Activated CD8-positive, alpha-beta T cell treated with anti-CD3 and anti-CD28 coated beads, Interleukin-2, amount 10 ng/mL, durations not matched to agents 7 days and 5 days (primary cell): ENCODE measurements at regions not wholly inside any gene's neighbourhood (a gene's known extent, or its start where the extent isn't known, plus 50 kb on each side); places are given as distances from the start of the nearest gene placed in this dataset.

ENCODE experiments used
- ATAC-seq: fragments of 150-1000 bp; cut with Tn5 transposase; one replicate; pipeline ENCODE4 v1.10.0; 2021; ENCODE audit warnings: moderate library complexity
- CTCF ChIA-PET: fragments of 350-600 bp; sonication (Branson Sonifier 250); formaldehyde crosslinking; loops from one replicate; lab custom pipeline; 2021; ENCODE audit warnings: antibody characterized with exemption; lab: Charles Lee
- POLR2A ChIA-PET: fragments of 350-600 bp; sonication (Branson Sonifier 250); formaldehyde crosslinking; loops from one replicate; lab custom pipeline; 2021; ENCODE audit warnings: antibody characterized with exemption; lab: Charles Lee
- DNase-seq: peaks from one replicate; pipeline ENCODE4 v3.0.0-alpha.2; 2020
- H3K27ac Mint-ChIP-seq: one replicate; pipeline ENCODE4 v1.8.0; 2021; ENCODE audit warnings: mild to moderate bottlenecking, mixed read lengths
- H3K27me3 Mint-ChIP-seq: one replicate; pipeline ENCODE4 v1.8.0; 2021; ENCODE audit warnings: low read depth, mixed read lengths
- H3K36me3 Mint-ChIP-seq: one replicate; pipeline ENCODE4 v1.8.0; 2021; ENCODE audit warnings: low read depth, mixed read lengths
- H3K4me1 Mint-ChIP-seq: one replicate; pipeline ENCODE4 v1.8.0; 2021; ENCODE audit warnings: low read depth, mixed read lengths
- H3K4me3 Mint-ChIP-seq: one replicate; pipeline ENCODE4 v1.8.0; 2021; ENCODE audit warnings: mild to moderate bottlenecking, mixed read lengths
- H3K9me3 Mint-ChIP-seq: one replicate; pipeline ENCODE4 v1.8.0; 2022; ENCODE audit warnings: mixed read lengths; ENCODE audit not compliant: insufficient read depth

DNA sequence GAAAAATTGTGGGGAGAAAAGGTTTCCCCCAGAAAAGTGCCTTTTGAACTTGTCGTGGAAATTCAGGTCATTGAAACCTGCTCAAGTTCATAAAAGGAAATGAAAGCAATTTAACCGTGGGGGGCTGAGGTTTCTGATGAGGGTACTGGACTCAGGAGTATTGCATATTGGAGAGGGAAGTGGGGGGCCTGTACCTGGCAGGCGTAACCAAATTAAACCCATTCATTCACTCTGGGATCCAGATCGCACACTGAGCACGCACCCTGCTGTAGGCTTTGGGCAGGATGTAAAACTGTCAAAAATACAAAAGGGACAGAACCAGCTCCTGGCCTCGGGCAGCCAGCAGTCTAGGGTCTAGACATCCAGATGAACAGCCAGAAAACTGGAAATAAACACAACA is 1517.4 kb downstream of the BRD1 start:
- Mint-ChIP-seq H3K36me3 (no peaks in the 10 kb centered on the region), H3K27me3 (no peaks in the 10 kb centered on the region), H3K4me3 (no peak overlapping the region), H3K4me1 (no peaks in the 10 kb centered on the region), H3K9me3 (peaks cover 20% of the 10 kb centered on the region), H3K27ac (no peak overlapping the region)
- no peak for DNase-seq
- ATAC-seq: no peak
- ChIA-PET CTCF (no interaction called here), POLR2A (no interaction called here)

GRCh38 chr22:48309836-48310235 is 1517.8 kb downstream of the BRD1 start:
- ChIA-PET CTCF (no interaction called here), POLR2A (no interaction called here)
- H3K4me3 Mint-ChIP-seq: no peak overlapping the region
- DNase-seq (no peak), ATAC-seq (no peak)
- H3K36me3 Mint-ChIP-seq: no peaks in the 10 kb centered on the region
- H3K27me3 Mint-ChIP-seq: no peaks in the 10 kb centered on the region
- H3K4me1 Mint-ChIP-seq: no peaks in the 10 kb centered on the region
- peaks cover 20% of the 10 kb centered on the region for H3K9me3 Mint-ChIP-seq
- H3K27ac Mint-ChIP-seq: no peak overlapping the region

- ChIA-PET CTCF (no interaction called here), POLR2A (no interaction called here)
- no peak overlapping the region for H3K27ac Mint-ChIP-seq
- no peaks in the 10 kb centered on the region for H3K36me3 Mint-ChIP-seq
- H3K27me3 Mint-ChIP-seq: no peaks in the 10 kb centered on the region
- H3K9me3 Mint-ChIP-seq: peaks cover 20% of the 10 kb centered on the region
- DNase-seq (no peak), ATAC-seq (no peak)
- H3K4me3 Mint-ChIP-seq: no peak overlapping the region
- no peaks in the 10 kb centered on the region for H3K4me1 Mint-ChIP-seq
These were observed 1518.5 kb downstream of the BRD1 start for GRCh38 chr22:48309115-48309705.

DNA sequence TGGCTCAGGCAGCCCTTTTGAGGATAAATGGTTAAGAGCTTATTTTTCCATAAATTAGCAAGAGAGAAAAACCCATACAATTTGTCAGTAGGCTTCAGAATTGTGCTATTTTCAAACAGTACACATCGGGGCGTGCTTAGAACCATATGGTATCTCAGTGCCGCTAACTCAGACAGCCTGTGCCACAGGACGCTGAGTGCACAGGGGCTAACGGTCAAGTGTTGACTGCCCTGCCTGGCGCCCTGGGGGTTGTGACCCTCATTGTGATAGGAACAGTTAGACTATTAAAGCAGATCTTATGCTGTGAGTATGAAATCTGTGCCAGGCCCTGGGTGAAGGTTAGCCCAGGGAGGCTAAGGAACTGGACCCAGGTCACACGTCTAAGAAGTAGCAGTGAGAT is 1519.7 kb downstream of the BRD1 start:
- no peak for ATAC-seq
- POLR2A ChIA-PET: no interaction called here

GRCh38 chr22:48306785-48307510 is 1520.7 kb downstream of the BRD1 start:
- H3K36me3 Mint-ChIP-seq: no peaks in the 10 kb centered on the region
- ATAC-seq (no peak), DNase-seq (no peak)
- H3K4me3 Mint-ChIP-seq: no peak overlapping the region
- POLR2A ChIA-PET: no interaction called here
- CTCF ChIA-PET: no interaction called here
- H3K27me3 Mint-ChIP-seq: no peaks in the 10 kb centered on the region
- H3K27ac Mint-ChIP-seq: no peak overlapping the region
- H3K4me1 Mint-ChIP-seq: no peaks in the 10 kb centered on the region
- peaks cover 9% of the 10 kb centered on the region for H3K9me3 Mint-ChIP-seq

More for the DNA sequence above, 1519.7 kb downstream of the BRD1 start:
- DNase-seq: no peak
- no peak overlapping the region for H3K4me3 Mint-ChIP-seq
- no peak overlapping the region for H3K27ac Mint-ChIP-seq
- H3K4me1 Mint-ChIP-seq: no peaks in the 10 kb centered on the region
- H3K27me3 Mint-ChIP-seq: no peaks in the 10 kb centered on the region
- CTCF ChIA-PET: no interaction called here
- peaks cover 13% of the 10 kb centered on the region for H3K9me3 Mint-ChIP-seq
- H3K36me3 Mint-ChIP-seq: no peaks in the 10 kb centered on the region

GRCh38 chr22:48306284-48306683 is 1521.4 kb downstream of the BRD1 start:
- no peak for ATAC-seq
- H3K4me3 Mint-ChIP-seq: no peak overlapping the region
- H3K27ac Mint-ChIP-seq: no peak overlapping the region
- POLR2A ChIA-PET: no interaction called here
- no peaks in the 10 kb centered on the region for H3K36me3 Mint-ChIP-seq
- H3K27me3 Mint-ChIP-seq: no peaks in the 10 kb centered on the region
- CTCF ChIA-PET: no interaction called here
- peaks cover 4% of the 10 kb centered on the region for H3K9me3 Mint-ChIP-seq
- no peak for DNase-seq
- H3K4me1 Mint-ChIP-seq: no peaks in the 10 kb centered on the region

GRCh38 chr22:48305726-48306235 is 1521.9 kb downstream of the BRD1 start:
- H3K27me3 Mint-ChIP-seq: no peaks in the 10 kb centered on the region
- DNase-seq (no peak), ATAC-seq (no peak)
- ChIA-PET POLR2A (no interaction called here), CTCF (no interaction called here)
- H3K27ac Mint-ChIP-seq: no peak overlapping the region
- no peaks in the 10 kb centered on the region for H3K4me1 Mint-ChIP-seq
- H3K36me3 Mint-ChIP-seq: no peaks in the 10 kb centered on the region
- H3K9me3 Mint-ChIP-seq: no peaks in the 10 kb centered on the region
- H3K4me3 Mint-ChIP-seq: no peak overlapping the region

GRCh38 chr22:48303369-48303725 is 1524.3 kb downstream of the BRD1 start:
- Mint-ChIP-seq H3K36me3 (no peaks in the 10 kb centered on the region), H3K4me1 (no peaks in the 10 kb centered on the region), H3K9me3 (no peaks in the 10 kb centered on the region), H3K4me3 (no peak overlapping the region), H3K27ac (no peak overlapping the region), H3K27me3 (no peaks in the 10 kb centered on the region)
- ChIA-PET POLR2A (no interaction called here), CTCF (no interaction called here)
- ATAC-seq (no peak), DNase-seq (no peak)

DNA sequence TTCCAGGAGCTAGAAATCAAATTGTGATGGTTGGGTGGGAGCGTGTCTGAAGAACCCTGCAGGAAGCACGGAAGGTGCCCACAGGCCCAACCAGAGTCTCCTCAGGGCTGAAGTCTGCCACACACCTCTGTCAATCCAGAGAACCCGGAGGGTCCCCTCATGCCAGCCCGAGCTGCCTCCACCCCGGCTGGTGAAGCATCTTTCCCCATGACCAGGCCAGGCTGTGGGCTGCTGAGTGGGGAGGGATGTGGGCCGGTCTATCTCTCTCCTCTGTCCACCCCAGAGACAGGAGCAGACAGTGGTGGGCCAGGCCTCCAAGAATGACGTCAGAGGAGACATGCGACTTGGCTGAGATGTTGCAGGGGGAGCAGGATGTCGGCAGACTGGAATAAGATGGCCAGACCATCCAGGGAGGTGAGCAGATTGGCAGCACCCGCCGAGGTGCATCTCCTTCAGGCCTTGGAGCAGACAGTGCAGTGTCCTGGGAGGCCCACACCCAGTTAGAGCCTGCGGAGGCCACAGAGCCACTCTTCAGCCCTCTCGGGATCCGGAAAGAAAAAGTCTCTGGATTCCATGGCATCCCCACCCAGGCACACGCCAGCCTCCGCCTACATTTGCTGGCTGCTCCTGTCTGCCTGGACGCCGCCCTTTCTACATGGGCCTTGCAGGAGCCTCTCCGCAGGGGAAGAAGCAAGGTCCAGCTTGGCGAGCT is 1524.9 kb downstream of the BRD1 start:
- Mint-ChIP-seq H3K4me1 (no peaks in the 10 kb centered on the region), H3K36me3 (no peaks in the 10 kb centered on the region), H3K9me3 (no peaks in the 10 kb centered on the region), H3K4me3 (no peak overlapping the region), H3K27ac (no peak overlapping the region), H3K27me3 (no peaks in the 10 kb centered on the region)
- no peak for DNase-seq
- ChIA-PET CTCF (no interaction called here), POLR2A (no interaction called here)
- no peak for ATAC-seq

GRCh38 chr22:48301908-48302307 is 1525.8 kb downstream of the BRD1 start:
- H3K36me3 Mint-ChIP-seq: no peaks in the 10 kb centered on the region
- H3K9me3 Mint-ChIP-seq: no peaks in the 10 kb centered on the region
- no peaks in the 10 kb centered on the region for H3K4me1 Mint-ChIP-seq
- no peak overlapping the region for H3K4me3 Mint-ChIP-seq
- ChIA-PET POLR2A (no interaction called here), CTCF (no interaction called here)
- H3K27ac Mint-ChIP-seq: no peak overlapping the region
- no peaks in the 10 kb centered on the region for H3K27me3 Mint-ChIP-seq
- DNase-seq (no peak), ATAC-seq (no peak)

DNA sequence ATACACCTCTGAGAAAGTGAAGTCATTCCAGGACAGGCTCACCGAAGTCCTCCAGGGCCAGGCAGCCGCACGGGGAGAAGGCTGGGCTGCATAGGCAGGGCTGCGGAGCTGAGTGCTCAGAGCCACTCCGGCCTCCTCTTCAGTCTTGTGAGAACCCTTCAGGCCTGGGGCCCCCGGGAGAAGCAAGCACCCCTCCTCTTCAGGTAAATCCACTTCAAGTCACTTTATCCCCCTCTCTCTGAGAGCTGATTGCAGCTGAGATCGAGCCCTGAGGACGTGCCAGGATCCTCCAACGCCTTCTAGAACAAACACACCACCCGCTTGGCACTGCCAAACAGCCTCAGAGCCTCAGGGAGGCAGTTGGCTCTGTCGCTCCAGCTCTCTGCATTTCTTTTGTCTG is 1526.3 kb downstream of the BRD1 start:
- Mint-ChIP-seq H3K27ac (no peak overlapping the region), H3K4me1 (no peaks in the 10 kb centered on the region), H3K9me3 (no peaks in the 10 kb centered on the region), H3K4me3 (no peak overlapping the region), H3K27me3 (no peaks in the 10 kb centered on the region), H3K36me3 (no peaks in the 10 kb centered on the region)
- ATAC-seq (no peak), DNase-seq (no peak)
- ChIA-PET POLR2A (no interaction called here), CTCF (no interaction called here)

DNA sequence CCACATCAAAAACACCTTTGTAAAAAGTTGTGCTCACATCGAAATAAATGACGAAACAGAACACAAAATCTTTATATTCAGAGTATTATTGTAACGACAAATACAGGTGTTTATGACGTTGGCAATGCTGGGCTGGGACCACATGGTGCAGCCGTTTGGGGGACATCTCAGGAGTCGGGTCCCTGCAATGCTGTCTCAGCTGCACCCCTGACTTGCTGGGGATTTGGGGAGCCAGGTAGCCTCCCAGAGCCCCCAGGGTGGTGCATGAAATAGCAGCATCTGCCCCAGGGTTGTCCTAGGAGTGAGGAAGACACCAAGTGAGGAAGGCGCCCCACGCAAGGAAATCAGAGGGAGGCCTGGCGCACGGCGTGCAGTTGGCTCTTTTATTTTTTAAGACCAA is 1526.8 kb downstream of the BRD1 start:
- Mint-ChIP-seq H3K4me3 (no peak overlapping the region), H3K36me3 (no peaks in the 10 kb centered on the region), H3K9me3 (no peaks in the 10 kb centered on the region), H3K27me3 (no peaks in the 10 kb centered on the region), H3K27ac (no peak overlapping the region), H3K4me1 (no peaks in the 10 kb centered on the region)
- ATAC-seq (no peak), DNase-seq (no peak)
- ChIA-PET POLR2A (no interaction called here), CTCF (no interaction called here)
